ENCODE measurements at regions not wholly inside any gene's neighbourhood (a gene's known extent, or its start where the extent isn't known, plus 50 kb on each side); places are given as distances from the start of the nearest gene placed in this dataset.

DNA sequence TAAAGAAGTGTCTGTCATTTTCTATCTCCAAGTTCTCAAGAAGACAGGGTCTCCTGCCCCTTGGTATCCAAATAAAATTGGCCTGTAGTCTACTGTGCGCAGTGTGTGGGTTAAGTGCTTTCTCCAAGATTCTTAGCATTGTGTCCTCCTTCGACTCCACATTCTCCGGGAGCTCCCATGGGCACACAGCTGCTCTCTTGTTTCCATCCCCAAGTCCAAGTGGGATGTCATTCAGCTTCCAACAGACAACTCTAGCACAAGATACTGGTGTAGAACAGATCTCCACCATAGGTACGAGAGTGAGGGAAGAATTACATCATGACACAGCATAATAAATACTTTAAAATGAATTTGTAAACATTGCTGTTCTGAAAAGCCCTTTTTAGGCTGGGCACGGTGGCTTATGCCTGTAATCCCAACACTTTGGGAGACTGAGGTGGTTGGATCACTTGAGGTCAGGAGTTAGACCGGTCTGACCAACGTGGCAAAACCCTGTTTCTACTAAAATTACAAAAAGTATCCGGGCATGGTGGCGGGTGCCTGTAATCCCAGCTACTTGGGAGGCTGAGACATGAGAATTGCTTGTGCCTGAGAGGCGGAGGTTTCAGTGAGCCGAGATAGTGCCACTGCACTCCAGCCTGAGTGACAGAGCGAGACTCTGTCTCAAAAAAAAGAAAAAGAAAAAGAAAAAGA lies 196.2 kb downstream of the C9orf152 start:
- TF ChIP-seq POLR2A (IDR thresholded peaks at IDR 0.05) = no peak
- TF ChIP-seq, protein P1, sequence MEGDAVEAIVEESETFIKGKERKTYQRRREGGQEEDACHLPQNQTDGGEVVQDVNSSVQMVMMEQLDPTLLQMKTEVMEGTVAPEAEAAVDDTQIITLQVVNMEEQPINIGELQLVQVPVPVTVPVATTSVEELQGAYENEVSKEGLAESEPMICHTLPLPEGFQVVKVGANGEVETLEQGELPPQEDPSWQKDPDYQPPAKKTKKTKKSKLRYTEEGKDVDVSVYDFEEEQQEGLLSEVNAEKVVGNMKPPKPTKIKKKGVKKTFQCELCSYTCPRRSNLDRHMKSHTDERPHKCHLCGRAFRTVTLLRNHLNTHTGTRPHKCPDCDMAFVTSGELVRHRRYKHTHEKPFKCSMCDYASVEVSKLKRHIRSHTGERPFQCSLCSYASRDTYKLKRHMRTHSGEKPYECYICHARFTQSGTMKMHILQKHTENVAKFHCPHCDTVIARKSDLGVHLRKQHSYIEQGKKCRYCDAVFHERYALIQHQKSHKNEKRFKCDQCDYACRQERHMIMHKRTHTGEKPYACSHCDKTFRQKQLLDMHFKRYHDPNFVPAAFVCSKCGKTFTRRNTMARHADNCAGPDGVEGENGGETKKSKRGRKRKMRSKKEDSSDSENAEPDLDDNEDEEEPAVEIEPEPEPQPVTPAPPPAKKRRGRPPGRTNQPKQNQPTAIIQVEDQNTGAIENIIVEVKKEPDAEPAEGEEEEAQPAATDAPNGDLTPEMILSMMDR (IDR thresholded peaks at IDR 0.05) = no peak

All from testis (tissue), 2 donors.